NCI-H748 (cell line): ENCODE measurements at regions not wholly inside any gene's neighbourhood (a gene's known extent, or its start where the extent isn't known, plus 50 kb on each side); places are given as distances from the start of the nearest gene placed in this dataset.
A peak's percentile ranks its signal among the peaks of the same experiment; 100 is the strongest.

Experiments used
- DNase-seq: peaks from one replicate; lab custom pipeline; 2025; ENCODE audit not compliant: unreplicated experiment; lab: John Stamatoyannopoulos, UW

- no peak for DNase-seq
Observed at GRCh38 chr12:19855851-19856250, 416.6 kb downstream of the AEBP2 start.

GRCh38 chr12:19856389-19856788, 417.1 kb downstream of the AEBP2 start:
- no peak for DNase-seq

- no peak for DNase-seq
Observed at GRCh38 chr12:19857204-19857603, 417.9 kb downstream of the AEBP2 start.

- DNase-seq = no peak
Observed at GRCh38 chr12:19867151-19867550, 427.9 kb downstream of the AEBP2 start.

DNA sequence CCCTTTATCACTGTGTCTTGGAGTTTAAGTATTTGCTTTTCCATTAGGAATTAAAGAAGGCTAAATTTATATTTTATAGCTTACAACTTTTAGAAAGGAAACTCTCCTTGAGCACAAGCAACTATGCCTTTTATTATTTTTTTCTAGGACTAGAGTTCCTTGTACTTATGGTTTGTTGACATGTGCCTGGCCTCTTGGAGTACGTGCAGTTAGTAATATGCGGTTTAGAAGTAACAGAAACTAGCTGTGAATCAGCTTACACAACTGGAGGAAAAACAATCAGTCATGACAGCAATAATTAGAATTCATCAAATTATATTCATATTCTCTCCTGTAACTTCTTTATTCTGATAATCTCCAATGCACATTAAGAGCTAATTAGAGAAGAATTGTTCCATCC, 428.7 kb downstream of the AEBP2 start:
- DNase-seq = no peak

DNA sequence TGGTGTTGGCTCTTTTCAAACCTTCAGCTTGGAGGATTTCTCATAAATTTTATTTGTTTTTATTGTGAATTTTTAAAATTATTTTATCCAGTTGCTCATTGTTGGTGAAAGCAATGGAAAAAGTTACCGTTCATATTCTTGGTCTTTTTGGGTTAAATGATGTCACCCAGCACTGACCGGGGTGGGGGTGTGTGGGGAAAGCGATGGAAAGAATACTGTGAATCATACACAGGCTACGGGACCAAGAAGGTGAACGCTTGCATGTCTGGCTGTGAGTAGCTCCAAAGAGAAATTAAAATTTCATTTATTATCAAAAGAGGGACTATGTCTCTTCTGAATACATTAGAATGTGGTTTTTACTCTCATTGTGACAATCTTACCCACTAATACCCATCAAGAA, 430.1 kb downstream of the AEBP2 start:
- DNase-seq = no peak

DNA sequence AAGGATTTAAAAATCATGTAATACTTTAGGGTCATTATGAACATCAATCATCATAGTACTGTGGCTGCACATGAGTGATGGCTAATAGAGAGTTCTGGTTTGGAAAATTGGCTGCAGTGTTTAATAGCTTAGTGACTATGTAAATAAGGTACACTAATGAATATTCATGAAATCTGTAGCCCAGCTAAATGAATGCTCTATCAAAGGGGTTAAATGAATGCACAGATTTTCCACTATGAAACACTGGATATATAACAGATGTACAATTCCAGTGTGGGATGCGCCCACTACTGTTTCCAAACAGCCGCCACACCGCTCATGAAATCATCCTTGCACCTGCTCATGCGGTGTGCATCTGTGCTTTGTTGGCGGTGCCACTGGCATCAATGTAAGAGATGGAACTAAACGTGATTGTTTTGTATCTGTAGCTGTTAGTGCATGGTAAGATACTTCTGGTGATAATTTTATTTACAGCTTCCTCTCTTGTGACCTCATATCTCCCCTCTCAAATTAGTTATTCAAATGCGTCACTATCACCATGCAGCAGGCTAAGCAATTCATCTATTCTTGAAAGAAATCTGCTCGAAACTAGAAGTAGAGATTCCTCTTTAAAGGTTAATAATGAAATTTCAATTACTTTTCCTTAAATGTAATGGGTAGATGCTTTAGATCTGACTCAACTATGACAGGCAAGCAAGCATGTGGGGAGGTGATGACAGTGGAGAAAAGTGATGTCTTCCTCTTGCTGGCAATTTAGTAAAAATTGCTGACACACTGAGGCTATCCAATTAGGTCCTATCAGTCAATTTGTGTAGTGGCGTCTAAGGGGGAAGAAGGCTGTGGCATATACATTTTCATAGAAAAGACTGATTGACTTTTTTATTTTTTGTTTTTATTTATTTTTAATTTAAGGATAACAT, 433.6 kb downstream of the AEBP2 start:
- peak; percentile 64 for DNase-seq

GRCh38 chr12:19880076-19880475, 440.8 kb downstream of the AEBP2 start:
- no peak for DNase-seq

GRCh38 chr12:19880721-19881120, 441.4 kb downstream of the AEBP2 start:
- DNase-seq = no peak

DNA sequence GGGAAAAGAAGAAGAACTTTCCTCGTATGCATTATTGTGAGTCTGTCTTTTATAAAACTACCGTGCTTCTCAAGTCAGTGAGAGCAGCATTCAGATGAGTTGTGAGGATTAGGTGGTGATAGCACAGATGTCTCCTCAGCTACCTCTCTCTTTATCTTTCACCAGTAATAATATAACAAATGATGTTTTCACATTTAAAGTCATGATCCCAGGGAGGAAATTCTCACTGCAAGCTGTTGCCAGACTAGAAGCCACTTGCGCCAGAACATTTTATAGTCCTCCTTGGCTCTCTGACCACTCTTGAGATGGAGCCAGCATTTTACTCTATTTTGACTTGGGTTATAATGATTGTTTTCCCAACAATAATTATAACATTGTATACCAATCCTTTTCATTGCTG, 443.1 kb downstream of the AEBP2 start:
- DNase-seq = no peak

- no peak for DNase-seq
Observed at GRCh38 chr12:19884021-19884492, 444.8 kb downstream of the AEBP2 start.

DNA sequence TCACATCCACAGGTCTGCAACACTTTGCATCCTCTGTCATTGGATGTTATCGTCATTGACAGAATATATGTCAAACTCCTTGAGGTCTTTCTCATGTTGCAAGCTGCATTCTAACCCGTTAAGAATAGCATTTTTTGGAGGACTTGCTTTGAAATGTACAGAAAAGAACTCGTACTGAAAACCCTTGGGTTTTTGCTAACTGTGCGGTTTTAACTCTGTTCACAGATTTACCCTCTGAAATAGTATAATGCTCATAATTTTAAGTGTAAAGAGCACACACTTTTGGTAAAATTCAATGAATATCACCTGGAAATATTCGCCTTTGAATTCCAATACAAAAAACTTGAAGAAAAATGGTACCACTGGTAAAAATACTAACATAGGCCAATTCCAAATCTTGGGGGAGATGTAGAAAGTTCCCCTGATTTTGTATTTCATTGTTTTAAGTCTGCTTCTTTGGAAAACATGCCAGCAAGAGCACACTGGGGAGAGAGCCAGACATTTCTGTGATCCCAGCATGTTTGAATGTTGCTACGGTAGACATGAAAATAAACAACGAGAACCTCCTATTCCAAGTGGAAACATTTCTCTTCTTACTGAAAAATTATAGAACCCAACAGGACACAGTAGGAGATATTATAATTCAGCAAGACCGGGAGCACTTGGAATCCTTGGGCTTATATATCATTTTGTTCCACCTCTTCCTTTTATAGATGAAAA, 446.0 kb downstream of the AEBP2 start:
- DNase-seq = no peak

- no peak for DNase-seq
Observed at GRCh38 chr12:19886065-19886464, 446.8 kb downstream of the AEBP2 start.

GRCh38 chr12:19886639-19887064, 447.4 kb downstream of the AEBP2 start:
- DNase-seq = no peak

DNA sequence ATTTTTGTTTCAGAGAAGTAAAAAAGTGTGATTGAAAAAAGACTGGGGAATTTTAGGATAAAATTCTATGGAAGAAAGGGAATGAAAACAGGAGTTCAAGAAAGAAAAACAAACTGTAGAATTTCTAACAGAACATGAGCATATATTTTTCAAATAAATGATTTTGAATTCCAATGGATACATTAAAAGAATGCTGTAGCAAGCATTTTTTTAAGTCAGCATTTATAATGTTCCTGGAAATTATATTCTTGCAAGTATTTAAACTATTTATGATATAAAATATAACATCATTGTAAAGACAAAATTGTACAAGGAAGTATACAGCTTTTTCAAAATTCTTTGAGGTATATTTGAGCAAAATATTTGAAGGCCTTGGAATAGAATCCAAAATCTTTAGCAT, 450.7 kb downstream of the AEBP2 start:
- DNase-seq = no peak

- no peak for DNase-seq
Observed at GRCh38 chr12:19891936-19892591, 452.8 kb downstream of the AEBP2 start.

DNA sequence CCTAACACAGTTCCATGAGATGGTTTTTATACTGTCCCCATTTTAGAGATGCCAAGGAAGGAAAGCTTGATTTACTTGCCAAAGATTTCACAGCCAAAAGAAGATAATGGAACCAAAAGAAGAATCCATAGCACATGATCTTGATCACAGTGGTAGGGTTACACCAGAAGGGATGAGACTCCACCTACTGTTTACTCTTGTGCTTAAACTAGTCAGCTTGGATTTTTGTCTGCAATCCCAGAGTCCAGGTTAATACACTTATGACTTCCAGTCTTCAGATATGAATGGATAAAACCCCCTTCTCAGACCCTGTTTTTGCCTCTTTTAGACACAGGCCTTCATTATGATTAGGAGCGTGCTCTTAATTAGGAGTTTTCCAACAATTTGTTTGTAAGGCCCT, 454.2 kb downstream of the AEBP2 start:
- no peak for DNase-seq

- DNase-seq = no peak
Observed at GRCh38 chr12:19894050-19894449, 454.8 kb downstream of the AEBP2 start.

DNA sequence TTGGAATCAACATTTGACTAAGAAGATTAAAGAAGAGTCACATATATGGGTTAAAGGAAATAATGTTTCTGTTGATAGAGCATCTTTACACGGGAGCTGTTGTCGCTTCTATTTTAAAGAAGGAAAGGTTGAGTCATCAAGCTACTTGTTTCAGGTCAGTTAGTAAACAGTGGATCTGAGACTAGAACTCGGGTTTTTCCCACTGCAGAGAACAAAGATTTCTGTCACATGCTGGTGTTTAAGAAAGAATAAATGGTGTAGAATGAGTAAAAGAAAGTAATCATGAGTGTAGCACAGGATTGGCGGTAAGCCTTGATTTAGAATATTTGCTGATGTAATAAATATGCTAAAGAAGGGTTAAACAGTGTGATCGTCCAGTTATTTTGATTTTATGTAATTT, 455.5 kb downstream of the AEBP2 start:
- no peak for DNase-seq

GRCh38 chr12:19895246-19896020, 456.1 kb downstream of the AEBP2 start:
- DNase-seq = no peak

DNA sequence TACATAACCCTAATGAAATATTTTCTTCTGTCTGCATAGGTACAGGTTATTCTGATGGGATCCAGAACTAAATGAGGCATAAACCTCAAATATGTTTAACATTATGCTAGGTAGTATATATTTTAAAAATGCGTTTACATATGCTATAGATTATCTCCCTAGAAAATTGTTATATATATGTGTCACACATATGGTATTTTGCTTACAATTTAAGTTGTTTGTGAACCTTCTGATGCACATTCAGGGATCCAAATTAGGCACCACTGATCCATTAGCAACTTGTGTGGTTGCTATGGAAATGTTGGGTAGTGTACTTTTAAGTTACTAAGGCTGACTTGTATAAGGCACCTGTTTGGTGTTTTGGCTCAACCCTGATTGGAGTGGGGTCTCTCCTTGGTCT, 456.7 kb downstream of the AEBP2 start:
- DNase-seq = no peak
